CD4-positive, alpha-beta T cell treated with Interleukin-6 for 4 hours (primary cell): ENCODE measurements at regions not wholly inside any gene's neighbourhood (a gene's known extent, or its start where the extent isn't known, plus 50 kb on each side); places are given as distances from the start of the nearest gene placed in this dataset.

Experiments
- DNase-seq: peaks from one replicate; pipeline ENCODE4 v3.0.0-alpha.2; 2020; ENCODE audit warnings: mixed read lengths

DNA sequence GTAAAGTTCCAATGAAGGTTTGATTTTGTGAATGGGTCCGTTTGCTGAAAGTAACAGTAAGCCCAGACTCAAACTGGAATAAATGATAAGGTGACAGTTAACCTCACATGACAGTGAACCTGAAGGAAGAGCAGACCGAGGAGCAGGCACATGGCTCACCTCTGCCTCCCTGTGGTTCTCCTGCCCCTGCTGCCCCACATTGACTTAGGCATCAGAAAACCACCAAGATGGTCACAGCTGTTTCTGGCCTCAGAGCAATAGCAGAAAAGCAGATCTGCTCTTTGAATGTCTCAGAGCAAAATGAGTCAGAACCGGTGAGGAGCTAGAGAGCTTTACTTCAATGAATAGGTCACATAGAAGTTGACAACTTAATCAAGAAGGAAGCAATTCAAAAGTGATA, 487.6 kb downstream of the METTL4 start:
- no peak for DNase-seq

DNA sequence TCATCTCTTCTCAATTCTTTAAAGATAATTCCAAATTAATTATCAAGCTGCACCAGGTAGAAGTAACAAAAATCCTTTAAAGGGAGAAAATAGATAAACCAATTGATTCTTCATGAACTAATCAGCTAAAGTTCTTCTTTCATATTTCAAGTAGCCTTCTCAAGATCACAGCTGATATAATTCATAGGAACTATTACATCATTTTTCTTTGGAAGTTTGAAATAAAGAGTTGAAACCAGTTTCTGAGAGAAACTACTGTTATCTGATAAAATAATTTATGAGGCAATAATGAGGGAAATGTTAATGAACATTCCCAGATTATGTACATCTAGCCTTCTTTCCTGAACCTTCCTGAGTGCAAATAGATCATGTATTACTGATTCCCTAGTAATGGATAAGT, 484.9 kb downstream of the METTL4 start:
- DNase-seq, result no peak

DNA sequence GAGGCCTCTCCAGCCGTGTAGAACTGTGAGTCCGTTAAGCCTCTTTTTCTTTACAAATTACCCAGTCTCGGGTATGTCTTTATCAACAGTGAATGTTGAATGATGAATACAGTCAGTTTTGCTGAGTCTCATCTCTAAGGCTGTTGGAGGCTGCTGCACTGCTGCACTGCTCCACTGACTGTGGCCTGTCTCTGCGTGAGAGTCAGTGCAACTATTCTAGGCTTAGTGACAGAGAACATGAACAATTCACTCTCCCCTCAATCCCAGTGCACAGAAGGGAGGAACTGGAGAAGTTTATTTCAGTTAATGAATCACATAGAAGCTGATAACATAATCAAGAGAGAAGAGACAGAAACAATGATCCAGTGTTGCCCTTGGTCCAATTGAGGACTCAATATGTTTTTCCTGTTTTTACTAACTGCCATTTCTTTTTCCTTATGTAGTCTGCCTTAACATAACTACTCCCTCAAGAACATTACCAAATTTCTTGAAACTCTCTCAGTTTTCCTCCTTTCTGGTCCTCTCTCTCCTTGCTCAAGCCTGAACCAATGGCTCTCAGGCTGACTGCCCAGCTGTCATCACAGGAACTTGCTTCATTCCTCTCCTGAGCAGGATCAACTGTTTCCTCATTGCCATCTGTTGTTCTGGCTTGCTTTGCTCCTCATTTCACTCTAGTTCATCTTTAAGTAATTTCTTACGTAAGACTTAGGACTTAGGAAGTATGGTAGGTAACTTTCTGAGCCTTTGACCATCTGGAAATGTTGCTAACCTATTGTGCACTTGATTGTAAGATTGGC, 483.2 kb downstream of the METTL4 start:
- DNase-seq, result no peak

DNA sequence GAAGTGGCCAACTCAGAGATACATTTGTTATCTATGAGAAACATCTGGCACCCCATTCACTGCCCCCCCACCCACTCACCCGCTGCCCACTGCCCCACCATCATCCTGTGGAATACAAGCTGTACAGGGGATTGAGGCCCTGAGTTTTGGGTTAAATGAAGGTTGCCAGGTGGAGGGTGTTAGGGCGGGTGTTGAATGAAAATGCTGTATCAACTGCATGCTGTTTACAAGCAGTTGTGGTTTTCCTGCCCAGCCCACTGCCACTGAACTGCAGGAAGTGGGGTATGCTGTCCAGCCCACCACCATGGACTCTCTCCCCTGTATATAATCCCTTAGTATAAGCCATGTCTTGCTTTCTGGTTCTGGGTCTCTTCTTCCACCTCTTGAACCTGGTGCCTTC, 481.9 kb downstream of the METTL4 start:
- no peak for DNase-seq

DNA sequence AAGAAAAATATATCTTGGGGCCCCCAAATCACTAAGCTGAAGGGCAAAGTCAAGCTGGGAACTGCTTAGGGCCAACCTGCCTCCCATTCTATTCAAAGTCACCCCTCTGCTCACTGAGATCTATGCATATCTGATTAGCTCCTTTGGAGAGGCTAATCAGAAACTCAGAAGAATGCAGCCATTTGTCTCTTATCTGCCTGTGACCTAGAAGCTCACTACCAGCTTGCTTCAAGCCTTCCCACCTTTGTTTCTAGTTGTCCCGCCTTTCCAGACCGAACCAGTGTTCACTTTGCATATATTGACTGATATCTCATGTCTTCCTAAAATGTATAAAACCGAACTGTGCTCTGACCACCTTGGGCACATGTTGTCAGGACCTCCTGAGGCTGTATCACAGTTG, 479.4 kb downstream of the METTL4 start:
- DNase-seq, result no peak

DNA sequence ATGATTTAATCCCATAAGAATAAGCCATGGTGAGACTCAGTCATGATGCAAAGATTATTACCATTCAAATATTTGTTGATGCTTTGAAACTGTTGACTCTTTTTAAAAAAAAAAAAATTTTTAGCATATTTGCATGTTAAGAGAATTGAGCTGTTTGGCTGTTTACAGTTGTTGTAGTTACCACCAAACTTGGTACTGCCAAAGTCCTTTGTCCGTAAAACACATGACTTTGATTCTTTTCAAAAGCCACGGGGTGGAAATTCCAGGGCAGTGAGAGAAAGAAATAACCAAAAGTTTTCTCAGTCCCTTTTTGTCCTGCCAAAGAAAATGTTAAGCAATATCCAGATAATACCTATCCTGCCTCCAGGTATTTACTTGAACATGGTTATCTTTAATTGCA, 474.8 kb downstream of the METTL4 start:
- no peak for DNase-seq

DNA sequence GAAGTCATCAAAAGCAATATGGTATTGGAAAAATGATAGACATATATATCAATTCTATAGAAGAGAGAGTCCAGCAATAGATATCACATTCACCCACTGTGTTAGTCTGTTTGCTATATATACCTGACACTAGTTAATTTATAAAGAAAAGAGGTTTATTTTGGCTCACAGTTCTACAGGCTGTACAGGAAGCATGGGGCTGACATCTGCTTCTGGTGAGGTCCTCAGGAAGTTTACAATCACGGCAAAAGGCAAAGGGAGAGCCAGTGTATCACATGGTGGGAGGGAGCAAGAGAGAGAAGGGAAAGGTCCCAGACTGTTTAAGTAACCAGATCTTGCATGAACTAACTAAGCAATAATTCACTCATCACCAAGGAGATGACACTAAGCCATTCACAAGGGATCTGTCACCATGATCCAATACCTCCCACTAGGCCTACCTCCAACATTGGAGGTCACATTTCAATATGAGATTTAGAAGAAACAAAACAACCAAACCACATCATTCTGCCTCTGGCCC, 470.6 kb downstream of the METTL4 start:
- no peak for DNase-seq

DNA sequence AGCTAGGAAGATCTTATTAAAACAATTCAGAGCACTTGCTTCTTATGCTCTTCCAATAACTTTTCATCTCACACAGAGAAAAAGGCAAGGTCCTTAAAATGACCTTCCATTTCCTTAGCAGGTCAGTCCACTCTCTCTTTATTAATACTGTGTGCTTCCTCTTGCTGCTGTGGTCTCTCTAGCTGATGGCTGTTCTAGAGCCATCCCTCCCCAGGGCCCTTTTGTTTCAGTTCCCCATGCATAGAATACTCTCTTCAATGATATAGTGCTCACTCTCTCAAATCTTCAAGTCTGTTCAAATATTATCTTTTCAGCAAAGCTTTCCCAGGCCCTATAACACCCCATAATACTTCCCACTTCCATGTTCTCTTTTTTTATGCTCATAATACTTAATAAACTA, 469.3 kb downstream of the METTL4 start:
- DNase-seq, result no peak

DNA sequence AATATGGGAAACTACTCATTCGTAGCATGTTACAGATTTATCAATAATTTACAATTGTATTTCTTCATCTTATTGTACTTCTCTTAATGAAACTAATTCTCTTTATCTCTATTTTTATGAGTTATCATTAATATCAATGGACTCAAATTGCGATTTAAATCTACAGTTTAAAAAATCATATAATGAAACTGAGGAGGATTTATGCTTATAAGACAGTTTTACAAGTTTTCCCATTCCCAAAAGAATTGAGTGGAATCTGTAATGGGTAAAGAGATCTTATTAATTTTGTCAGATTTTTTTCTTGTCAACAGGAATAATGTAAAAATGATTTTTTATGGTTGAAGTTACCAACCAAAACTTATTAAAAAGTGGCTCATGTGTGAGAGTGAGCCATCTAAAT, 468.0 kb downstream of the METTL4 start:
- DNase-seq, result no peak

DNA sequence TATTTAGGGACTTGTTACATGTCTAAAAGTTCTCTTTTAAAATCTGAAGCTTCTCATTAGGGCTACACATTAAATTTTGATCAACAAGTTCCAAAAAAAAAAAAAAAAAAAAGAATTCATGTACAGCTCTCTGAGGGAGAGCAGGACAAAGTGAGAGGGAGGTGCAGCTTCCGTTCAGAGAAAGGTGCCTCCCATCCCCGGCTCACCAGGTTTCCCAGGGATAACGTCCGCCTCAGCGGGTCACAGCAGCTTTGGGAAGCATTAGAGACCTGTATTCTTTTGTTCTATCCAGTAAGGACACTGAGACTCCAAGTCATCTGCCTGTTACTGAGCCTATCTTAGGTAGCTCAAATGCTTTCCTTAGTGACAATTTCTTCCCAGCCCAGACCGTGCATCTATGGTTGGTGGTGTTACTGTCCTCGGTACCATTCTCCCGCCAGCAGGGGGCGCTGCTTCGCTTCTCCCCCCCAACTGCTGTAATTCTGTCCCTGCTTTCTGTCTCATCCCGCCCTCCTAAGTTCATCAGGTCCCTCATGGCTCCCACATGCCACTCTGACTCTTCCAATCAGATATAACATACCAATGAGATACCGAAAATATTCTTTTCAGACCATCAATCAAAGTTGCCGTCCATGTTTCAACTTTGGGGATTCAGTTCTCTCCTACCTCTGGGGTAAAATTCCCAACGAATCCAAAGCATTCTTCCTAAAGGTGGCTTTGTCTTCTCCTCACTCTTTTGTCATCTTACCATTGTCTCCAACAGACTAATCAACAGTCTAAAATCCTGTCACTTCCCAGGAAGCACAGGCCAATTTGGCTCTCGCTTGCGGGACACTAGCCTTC, 466.5 kb downstream of the METTL4 start:
- DNase-seq, result peak; percentile 41

DNA sequence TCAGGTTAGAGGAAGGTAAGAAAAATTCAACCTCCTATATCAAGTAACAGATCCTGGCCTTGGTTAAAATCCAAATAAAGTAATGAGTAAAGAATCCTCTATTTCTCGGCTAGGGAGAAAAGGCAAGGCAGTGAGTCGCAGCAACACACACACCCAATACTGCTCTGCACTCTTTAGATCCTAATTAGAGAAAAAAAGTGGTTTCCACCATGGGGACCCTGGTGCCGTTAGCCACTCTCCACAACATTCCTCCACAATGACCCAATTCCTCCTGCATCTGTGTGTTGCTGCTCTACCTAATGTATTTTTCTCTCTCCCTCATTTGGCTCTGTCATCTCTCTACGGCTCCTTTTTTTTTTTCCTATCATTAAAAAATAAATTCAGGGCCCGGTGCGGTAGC, 462.7 kb downstream of the METTL4 start:
- DNase-seq, result no peak

DNA sequence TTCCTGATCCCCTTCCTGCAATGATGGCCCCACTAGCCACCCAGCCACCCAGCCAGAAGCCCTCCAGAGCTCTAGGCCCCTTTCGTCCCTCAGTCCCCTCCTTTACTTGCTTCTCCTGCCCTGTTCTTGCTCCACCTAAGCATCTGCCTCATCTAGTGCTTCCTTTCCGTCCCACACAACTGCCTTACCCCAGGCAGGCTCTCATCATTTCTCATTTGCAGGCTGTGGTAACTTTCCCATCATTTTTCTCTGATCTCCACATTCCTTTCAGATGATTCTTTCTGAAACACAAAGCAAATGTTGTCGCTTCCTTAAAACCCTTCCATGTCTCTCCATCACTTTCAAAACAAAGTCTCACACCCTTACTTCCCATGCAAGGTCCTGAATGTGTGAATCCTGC, 459.8 kb downstream of the METTL4 start:
- no peak for DNase-seq

DNA sequence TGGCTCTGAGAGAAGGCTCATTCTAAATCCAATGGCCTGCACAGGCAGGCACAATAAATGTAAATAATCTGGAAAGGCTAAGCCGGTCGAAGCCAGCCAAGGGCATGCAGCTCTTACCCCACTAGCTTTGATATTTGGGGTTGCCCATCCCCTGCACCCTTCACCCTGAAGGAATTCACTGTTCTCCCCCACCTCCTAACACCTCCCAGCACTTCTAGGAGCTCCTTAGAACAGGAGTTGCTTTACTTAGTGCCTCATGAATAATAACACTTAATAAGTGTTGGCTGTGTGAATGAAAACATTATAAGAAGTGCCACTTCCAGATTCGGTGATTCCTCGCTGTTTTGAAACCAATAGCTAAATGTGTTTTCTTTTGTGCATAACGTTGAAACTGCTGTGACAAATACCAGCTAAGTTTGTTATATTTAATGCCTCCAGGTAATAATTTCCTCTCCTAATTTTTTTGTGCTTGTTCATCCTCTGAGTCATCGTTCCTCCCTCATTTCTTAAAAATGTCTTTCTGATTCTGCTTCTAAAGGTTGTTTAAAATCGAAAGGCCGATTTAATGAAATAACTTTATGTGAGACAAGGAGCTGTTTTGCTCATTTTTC, 458.8 kb downstream of the METTL4 start:
- no peak for DNase-seq

DNA sequence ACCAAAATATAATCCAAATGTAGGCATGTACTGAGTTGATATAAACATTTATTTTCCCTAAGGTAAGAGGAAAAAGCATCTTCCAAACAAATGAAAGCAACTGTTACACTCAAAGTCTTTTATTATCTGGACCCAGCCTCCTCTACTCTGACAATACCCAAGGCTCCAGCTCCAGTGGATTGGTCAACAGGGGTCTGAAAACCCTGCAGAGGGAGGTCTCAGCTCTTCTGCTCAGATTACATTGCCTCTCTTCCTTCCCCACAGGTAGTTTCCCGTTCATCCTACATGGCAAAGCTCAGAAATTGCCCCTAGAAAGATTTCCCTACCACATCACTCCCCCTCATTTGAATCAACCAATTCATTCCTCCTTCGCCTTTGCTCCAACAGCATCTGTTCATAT, 457.0 kb downstream of the METTL4 start:
- DNase-seq, result no peak

DNA sequence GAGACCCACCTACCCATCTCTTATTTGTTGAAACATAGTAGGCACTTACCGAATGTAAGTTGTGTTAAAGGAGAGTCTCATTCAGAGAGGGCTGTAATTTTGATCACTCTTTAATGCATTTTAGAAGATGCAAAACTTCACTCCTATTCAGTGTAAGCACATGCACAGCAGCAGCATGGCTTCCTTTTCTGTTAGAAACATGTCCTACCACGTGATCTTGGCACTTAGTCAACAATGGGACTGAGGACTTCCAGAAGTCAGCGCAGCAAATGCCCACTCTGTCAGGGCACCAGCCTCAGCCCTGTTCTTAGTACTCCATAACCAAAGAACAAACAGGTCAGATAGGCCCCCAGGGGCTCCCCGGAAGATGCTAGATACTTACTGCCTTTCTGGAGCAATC, 456.5 kb downstream of the METTL4 start:
- DNase-seq, result no peak

DNA sequence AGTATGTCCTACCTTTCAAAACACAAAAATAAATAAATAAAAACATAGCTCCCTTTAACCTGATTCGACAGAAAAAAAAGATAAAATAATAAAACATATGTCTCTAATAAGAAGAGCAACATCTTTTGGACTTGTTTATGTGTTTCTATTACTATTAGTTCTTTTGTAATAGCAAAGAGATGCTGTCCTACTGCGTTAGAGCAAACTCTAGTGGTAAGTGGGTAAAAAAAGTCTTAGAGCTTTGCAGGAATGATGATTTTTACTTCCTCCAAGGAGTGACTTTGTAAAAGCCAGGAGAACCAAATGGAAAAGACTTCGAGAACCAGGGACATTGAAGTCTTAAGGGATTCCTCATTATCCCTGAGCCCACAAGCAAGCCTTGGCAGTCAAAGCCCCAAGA, 450.1 kb downstream of the METTL4 start:
- no peak for DNase-seq

DNA sequence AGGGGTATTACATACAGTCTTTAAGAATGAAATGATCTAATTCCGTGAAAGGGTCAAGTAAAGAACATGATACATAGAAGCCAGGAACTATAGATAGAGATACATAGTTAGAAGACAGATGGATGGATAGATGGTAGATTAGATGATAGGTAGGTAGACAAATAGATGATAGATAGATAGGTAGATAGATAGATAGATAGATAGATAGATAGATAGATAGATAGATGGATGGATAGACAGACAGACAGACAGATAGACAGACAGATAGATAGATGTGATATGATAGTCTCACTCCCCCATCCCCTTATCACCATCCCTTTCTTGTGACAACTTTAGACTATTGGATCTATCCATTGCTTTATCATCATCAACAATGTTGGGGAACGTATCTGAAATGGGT, 448.2 kb downstream of the METTL4 start:
- DNase-seq, result no peak

DNA sequence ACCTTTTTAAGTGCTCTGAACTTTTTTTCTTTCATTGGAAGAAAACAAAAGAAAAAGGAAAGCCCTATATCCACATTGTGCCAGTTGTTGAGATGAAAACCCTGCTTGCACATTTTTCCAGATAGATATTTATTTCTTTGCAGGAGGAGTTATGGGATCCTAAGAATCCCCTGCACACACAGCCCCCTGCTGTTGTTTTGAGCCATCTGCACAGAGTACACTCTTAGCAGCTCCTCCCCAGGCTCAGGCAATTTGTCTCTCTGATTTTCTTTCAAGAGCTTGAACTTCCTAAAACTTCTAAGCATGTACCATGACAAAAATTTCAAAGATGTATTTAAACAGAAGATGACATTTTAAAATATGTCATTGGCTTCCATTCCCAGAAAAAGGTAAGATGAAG, 436.9 kb downstream of the METTL4 start:
- no peak for DNase-seq

DNA sequence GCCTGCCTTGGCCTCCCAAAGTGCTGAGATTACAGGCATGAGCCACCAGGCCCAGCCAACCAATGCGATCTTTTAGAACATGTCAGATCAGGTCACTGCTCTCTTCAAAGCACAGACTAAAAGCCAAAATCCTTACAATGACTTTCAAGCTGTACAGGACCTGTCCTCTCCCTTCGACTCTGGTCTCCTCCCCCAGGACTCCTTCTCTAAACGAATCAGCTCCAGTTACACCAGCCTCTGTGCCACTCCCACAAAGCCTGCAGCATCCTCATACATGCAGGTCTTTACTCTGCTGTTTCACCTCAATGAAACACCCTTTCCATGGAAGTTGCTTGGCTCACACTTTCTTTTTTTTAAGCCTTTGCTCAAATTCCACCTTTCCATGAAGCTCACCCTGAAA, 436.0 kb downstream of the METTL4 start:
- DNase-seq, result no peak

DNA sequence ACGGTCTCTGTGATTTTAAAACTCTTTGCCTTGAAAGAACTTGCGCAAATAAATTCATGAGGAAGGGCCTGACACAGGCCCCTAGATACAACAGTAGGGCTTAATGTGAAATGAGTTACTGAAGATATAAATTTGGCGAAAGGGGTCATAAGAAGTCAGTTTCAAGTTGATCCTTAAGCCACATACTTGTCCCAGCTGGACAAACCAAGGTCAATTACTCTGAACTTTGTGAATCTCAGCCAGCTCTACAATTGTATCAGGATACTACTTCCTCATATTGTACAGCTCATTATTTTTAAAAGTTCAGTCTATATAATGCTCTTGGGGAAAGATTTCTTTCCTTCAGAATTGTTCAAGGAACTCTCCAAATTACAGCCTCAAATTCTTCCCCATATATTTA, 432.8 kb downstream of the METTL4 start:
- DNase-seq, result no peak

DNA sequence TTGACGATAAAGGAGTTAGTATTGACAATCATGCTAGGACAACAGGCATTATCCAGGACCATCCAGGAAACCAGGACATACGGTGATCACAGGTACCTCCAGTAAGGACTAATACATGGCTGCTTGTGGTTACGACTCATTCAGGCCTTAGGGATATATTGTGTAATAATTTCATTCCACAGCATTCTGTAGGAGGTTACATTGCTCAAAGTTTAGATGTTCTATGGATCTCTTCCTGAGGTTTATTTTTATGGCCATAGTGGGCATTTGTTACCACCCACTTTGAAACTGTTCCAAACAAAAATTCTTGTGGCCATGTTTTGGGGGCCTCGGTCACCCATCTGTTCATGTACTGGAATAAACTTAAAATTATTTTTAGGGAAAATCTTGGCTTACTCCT, 431.6 kb downstream of the METTL4 start:
- DNase-seq, result no peak

DNA sequence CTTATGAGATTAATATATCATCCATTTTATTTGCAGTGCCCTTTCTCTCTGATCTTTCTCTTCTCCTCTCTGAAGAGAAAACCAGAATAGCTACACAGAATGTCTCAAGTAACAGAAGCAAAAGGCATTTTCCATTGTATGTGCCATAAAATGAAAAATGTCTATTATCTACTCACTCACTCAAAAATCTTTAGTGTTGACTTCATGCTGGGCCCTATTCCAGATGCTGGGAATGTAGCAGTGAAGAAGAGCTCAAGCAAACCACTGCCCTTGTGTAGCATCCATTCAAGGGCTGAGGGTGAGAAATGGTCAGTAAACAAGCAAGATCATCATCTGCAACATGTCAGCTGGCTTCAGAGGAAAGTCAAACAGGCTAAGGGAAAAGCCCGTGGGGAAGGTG, 427.7 kb downstream of the METTL4 start:
- no peak for DNase-seq

DNA sequence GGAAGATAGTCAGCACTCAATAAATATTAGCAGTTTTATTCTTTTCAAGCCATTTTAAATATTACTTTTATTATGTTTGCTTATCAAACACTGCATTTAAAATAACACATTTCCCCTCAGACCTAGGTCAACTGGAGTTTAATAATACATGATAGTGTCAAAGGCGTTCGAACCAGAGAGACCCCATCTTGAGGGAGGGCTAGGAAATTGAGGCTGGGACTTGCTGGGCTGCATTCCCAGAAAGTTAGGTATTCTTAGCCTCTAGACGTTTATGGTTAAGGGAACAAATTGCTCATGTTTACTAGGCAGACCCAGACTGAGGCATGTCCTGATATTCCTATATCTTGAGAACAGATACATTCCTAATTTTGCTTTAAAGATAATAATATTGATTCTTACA, 426.5 kb downstream of the METTL4 start:
- DNase-seq, result no peak

DNA sequence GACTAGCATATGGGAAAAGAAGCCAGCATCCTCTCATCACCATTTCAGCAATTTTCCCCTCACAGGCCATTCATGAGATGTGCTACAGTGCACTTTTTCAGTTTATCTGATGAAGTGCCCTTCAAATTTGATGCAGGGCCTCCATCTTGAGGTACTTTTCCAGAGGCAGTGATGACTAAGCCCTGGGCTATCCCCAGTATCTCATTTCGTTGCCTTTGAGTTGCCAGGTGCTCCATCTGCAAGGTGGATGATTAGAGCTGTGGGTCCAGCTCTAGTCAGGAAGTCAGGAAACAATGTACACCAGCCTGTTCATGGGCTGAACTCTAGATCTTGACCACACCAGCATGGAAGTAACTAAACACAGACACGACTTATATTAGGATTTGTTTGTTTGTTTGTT, 425.2 kb downstream of the METTL4 start:
- DNase-seq, result no peak
